NCI-H1436 treated with DMSO at 0.1 percent for 48 hours (cell line): ENCODE measurements at regions not wholly inside any gene's neighbourhood (a gene's known extent, or its start where the extent isn't known, plus 50 kb on each side); places are given as distances from the start of the nearest gene placed in this dataset.
"Not testable (repeated sequence)": the region's sequence is repeated elsewhere in the genome, so short reads cannot be mapped to it uniquely, and the experiment has no call there.

ENCODE experiments used
- DNase-seq: peaks from one replicate; lab custom pipeline; 2025; lab: John Stamatoyannopoulos, UW

DNA sequence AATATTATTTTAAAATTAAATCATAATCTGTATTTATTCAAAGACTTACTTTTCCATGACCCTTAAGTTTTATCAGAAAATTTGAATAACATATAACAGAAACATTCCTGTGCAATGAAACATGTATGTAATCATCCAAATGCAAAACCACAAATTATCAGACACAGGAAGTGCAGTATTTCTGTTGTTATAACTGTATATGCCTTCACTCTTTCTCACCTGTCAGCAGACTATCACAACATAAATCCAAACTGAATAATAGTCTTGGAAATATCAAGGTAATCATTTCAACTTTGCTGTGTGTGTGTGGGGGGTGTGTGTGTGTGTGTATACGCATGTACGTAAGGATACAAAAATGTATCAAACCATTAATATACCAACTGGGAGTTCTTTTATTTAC is 285.9 kb downstream of the SLC7A11 start:
- DNase-seq = no peak

- DNase-seq = no peak
These were observed 286.6 kb downstream of the SLC7A11 start for GRCh38 chr4:137955595-137955994.

DNA sequence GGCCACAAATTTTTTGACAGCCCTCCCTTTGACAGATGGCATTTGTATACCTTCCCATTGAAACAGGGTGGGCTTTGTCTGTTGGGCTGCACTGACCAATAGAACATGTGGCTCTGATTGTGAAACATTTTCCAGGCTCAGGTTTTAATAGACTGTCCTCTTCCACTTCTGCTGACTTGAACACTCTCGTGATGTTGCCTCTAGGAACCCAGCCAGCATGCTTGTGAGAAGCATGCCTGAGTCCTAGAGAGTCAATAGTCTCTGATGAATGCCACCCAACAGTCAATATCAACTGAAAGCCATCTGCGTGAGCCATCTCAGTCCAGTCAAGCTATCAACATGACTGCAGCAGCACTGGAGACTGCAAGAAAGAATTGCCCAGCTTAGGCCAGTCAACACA is 290.0 kb downstream of the SLC7A11 start:
- no peak for DNase-seq

GRCh38 chr4:137950286-137950685 is 291.9 kb downstream of the SLC7A11 start:
- DNase-seq = no peak

DNA sequence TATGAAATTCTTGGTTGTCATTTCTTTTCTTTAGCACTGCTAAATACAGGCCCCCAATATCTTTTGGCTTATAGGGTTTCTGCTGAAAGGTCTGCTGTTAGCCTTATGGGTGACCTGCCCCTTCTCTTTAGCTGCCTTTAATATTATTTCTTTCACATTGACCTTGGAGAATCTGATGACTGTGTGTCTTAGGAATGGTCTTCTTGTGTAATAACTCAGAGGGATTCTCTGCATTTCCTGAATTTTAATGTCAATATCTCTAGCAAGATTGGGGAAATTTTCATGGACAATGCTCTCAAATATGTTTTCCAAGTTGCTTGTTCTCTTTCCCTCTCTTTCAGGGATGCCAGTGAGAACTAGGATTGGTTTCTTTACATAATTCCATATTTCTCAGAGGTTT is 292.4 kb downstream of the SLC7A11 start:
- no peak for DNase-seq

DNA sequence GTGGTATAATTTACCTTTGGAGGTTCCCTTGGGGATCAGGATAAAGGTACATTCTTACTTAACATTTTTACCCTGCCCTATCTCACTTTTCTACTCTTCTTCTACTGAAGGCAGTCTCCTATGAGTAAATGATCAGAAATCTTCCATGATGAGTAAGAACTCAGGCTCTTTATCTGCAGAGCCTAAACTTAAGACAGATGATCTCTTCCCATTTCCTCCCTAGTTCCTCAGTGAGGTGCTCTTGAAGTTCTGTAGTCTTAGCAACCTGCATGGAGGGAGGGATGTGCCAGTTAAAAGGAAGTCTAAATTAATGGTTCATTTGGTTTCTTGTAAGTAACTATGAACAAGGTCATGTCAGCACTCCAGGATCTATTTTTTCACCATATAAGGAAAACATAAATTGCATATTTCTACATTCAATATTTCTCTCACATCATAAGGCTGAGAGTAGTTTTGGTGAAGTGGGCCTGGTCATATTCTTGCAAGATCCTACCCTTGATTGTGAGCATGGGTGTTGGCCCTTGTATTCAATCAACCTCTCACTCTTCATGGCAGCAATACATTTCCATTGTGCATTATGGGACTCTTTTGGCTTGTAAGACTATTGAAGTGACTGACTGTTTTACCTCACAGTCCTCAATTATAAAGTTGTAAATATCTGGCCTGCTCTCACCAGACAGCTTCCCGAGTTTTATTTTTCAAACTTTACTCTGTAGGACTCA is 295.5 kb downstream of the SLC7A11 start:
- no peak for DNase-seq

DNA sequence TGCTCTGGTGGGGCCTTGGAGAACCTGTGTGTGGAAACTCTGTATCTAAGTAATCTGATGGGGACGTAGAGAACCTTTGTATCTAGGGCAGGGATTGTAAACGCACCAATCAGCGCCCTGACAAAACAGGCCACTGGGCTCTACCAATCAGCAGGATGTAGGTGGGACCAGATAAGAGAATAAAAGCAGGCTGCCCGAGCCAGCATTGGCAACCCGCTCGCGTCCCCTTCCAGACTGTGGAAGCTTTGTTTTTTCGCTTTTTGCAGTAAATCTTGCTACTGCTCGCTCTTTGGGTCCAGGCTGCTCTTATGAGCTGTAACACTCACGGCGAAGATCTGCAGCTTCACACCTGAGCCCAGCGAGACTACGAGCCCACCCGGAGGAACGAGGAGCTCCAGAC is 299.3 kb downstream of the SLC7A11 start:
- not testable (repeated sequence) for DNase-seq

- DNase-seq = not testable (repeated sequence)
These were observed 300.1 kb downstream of the SLC7A11 start for GRCh38 chr4:137942015-137942515.

DNA sequence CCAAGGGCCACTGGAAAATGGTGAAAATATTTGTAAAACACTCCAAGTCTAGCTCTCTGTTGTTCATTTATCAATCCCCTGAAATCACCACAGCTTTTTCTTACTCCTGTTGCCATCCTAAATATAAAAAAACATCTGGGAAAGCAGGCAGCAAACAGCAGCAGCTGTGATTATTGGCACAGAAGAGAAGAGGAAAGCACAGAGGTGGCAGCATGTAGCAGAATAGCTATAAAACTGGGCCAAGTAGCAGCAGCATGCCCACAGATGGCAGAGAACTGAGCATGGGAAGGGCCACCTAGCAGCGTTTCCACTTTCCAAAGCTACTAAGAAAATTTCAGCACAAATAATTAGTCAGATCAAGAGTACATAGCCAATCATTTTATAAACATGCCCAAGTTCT is 307.2 kb downstream of the SLC7A11 start:
- DNase-seq = no peak

GRCh38 chr4:137934046-137934445 is 308.1 kb downstream of the SLC7A11 start:
- DNase-seq = no peak

- DNase-seq = no peak
These were observed 314.2 kb downstream of the SLC7A11 start for GRCh38 chr4:137927972-137928371.

- DNase-seq = no peak
These were observed 318.7 kb downstream of the SLC7A11 start for GRCh38 chr4:137923494-137923893.

DNA sequence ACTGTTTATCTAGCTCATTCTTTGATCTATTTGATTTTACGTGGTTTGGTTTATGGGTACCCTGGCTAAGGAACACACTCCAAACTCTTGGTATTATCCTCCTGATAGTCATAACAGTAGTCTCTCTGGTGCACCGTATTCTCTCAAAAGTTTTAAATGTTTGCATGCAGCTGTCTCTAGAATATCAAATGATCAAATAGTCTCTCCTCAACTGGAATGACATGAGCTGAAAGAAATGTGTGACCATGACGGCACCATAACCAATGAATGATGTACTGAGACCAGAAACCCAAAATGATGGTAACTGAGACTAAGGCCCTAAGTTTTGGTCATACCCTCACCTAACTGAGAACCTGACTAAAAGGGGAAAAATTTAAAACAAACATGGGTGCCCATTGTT is 319.4 kb downstream of the SLC7A11 start:
- no peak for DNase-seq

DNA sequence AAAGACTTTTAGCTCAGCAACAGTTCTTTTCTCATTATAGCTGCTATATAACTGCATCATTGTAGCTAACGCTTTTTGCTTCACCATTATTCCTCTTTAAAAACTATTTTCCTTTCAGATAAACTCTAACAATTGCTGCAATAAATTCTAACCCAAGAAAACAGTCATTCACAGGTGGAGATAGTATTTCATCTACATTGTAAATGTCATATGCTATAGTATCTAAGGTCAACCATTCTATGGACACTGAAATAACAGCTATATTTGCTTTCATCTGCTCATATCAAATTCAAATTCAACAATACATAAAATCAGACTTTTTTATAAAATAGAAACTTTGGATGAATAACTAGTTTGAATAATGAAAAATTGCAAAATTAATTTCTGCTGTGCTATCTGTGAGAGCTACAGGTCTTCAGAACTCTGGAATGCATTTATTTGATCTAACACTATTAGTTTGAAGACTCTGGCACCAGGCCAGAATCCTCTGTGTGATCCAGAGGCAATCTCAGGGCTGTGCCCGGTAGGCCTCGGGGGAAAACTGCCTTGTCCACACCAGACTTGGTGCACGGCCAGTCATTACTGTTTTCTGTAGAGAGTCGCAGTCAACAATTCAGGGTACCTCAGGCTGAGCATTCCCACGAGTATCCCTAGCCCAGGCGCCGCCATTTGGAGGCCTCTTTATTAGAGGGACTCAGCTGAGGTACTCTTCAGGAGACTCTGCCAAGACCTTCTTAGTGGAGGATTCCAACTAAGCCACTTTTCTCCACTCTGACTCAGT is 332.4 kb downstream of the SLC7A11 start:
- DNase-seq = no peak

DNA sequence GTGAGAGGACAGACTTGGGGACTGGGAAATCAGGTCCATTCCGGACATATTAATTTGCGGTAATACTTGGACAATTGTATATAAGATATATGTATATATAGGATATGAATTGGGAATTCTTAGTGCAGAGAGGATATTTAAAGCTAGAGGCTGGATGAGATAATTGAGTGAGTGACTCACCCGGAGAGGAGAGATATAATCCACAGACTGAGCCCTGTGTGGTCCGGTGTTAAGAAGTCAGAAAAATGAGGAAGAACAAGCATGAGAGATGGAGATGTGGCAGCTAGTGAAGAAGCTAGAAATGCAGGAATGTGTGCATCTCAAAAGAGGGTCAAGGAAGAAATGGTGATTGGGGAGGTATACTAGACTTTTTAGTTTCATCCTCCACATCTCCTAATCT is 336.2 kb downstream of the SLC7A11 start:
- no peak for DNase-seq

- no peak for DNase-seq
These were observed 341.0 kb downstream of the SLC7A11 start for GRCh38 chr4:137901114-137901513.

GRCh38 chr4:137896221-137896737 is 345.9 kb downstream of the SLC7A11 start:
- DNase-seq = no peak

- not testable (repeated sequence) for DNase-seq
These were observed 346.6 kb downstream of the SLC7A11 start for GRCh38 chr4:137895515-137895914.

DNA sequence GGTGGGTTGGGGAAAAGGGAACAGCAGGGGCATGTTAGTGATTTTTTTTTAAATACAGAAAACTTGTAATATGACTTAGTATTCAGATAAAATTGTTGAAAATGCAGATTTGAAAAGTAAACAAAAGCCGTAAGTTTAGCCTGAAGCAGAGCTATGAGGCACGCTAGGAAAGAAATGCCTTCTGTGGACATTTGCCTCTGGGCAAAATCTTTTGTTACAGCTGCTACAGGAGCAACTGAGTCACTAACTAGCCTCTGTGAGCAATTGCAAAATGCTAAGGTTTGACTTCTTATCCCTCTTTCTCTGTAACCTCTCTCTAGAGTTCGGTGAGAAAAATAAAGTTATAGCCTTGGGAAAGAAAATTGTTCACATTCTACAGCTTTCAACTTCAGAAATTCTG is 350.0 kb downstream of the SLC7A11 start:
- no peak for DNase-seq

GRCh38 chr4:137890812-137891211 is 351.3 kb downstream of the SLC7A11 start:
- no peak for DNase-seq

- DNase-seq = no peak
These were observed 349.3 kb upstream of the PCDH18 start for GRCh38 chr4:137881641-137882040.

DNA sequence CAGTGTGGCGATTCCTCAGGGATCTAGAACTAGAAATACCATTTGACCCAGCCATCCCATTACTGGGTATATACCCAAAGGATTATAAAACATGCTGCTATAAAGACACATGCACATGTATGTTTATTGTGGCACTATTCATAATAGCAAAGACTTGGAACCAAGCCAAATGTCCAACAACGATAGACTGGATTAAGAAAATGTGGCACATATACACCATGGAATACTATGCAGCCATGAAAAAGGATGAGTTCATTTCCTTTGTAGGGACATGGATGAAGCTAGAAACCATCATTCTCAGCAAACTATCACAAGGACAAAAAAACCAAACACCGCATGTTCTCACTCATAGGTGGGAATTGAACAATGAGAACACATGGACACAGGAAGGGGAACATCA is 335.8 kb upstream of the PCDH18 start:
- DNase-seq = not testable (repeated sequence)

- DNase-seq = no peak
These were observed 334.4 kb upstream of the PCDH18 start for GRCh38 chr4:137866671-137867070.
